ENCODE measurements at regions not wholly inside any gene's neighbourhood (a gene's known extent, or its start where the extent isn't known, plus 50 kb on each side); places are given as distances from the start of the nearest gene placed in this dataset.

- no peak for DNase-seq
These were observed 516.3 kb upstream of the NOVA1 start for GRCh38 chr14:27114180-27114579.

DNA sequence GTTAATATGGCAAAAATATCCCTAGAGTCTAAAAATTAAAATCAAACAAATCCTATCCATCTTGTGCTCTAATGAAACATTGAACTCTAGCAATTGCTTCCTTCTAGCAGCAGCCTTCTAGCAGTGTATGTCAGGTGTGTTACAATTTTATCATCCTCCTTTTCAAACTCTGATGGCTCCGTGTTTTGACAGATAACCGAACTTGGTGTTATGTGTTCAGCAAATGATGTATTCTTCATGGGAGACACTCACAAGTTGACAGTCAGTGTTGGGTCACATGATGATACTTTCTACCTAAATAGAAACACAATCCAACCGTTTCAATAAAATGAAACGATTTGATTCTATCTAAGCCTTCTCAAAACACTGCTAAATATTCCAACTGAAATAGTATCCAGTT lies 525.3 kb upstream of the NOVA1 start:
- no peak for DNase-seq

DNA sequence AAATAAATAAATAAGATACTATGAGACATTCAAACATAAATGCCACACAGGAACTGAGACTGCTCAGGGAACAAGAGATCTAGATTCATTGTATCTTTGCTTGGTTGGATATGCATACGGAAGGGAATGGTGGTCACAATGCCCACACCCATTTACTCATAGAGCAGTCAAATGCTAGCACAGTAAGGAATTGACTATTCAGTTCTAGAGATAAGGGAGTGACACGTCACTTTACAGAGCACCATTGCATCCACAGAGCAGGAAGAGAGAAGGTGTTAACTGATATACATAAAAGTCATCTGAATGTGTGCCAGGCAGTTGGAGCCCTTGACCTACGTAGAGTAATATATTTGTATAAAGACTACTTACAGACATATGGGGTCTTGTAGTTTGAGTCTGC lies 530.0 kb upstream of the NOVA1 start:
- no peak for DNase-seq

- no peak for DNase-seq
These were observed 536.4 kb upstream of the NOVA1 start for GRCh38 chr14:27134200-27134599.

GRCh38 chr14:27145170-27145569 lies 547.3 kb upstream of the NOVA1 start:
- DNase-seq: no peak

- DNase-seq: no peak
These were observed 550.3 kb upstream of the NOVA1 start for GRCh38 chr14:27148143-27148542.

- no peak for DNase-seq
These were observed 566.3 kb upstream of the NOVA1 start for GRCh38 chr14:27164139-27164538.

DNA sequence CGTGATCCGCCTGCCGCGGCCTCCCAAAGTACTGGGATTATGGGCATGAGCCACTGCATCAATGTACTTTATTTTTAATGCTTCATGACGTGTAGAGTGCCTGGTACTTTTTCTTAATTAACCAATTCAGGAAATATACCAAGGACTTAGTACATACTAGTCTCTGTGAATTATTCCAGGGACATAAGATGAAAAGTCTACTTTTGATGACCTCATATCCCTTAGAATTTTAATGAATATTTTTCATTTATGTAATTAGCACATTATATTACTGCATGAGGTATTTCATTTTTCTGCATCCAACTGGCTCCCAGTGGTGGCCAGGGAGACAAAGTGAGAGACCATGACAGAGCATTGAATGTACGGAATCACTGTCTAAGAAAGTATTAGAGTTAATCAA lies 577.7 kb upstream of the NOVA1 start:
- no peak for DNase-seq

- no peak for DNase-seq
These were observed 583.5 kb upstream of the NOVA1 start for GRCh38 chr14:27181333-27181732.

GRCh38 chr14:27184427-27184826 lies 586.6 kb upstream of the NOVA1 start:
- DNase-seq: peak in 1 of 2 experiments; percentile 12

GRCh38 chr14:27186048-27186447 lies 588.2 kb upstream of the NOVA1 start:
- DNase-seq: no peak

GRCh38 chr14:27187136-27187535 lies 589.3 kb upstream of the NOVA1 start:
- DNase-seq: no peak

DNA sequence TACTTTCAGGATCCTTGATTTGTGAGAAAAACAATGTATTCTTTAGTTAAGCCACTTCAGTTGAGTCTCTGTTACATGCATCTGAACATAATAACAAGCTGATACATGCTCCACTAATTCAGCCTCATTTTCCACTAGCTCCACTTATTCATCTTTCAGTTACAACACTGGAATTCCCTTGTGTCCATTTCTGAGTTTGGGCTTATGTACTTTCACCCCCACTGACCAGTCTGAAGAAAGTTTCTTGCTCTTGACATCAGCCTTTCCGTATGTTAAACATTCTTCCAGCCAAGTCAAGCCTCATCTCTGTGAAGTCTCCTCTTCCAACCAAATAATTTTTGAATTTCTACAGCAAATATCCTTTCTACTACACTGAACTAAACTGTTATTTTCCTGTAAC lies 592.5 kb upstream of the NOVA1 start:
- no peak for DNase-seq

DNA sequence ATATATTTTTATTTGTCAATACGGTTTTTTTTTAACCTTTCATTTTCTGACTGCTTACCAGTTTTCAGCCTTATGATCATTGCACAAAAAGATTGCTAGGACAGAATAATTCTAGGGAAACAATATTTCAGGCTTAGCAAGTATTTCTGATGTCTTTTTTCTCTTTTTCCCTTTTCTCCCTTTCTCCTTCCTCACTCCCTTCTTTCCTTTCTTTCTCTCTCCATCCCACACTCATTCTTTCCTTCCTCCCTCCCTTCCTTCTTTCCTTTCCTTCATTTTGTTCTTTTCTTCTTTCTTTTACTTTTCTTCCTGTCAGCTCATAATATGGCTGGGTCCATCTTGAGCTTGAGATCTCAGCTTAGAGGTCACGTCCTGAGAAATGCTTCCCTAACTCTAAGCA lies 601.4 kb upstream of the NOVA1 start:
- DNase-seq: no peak

DNA sequence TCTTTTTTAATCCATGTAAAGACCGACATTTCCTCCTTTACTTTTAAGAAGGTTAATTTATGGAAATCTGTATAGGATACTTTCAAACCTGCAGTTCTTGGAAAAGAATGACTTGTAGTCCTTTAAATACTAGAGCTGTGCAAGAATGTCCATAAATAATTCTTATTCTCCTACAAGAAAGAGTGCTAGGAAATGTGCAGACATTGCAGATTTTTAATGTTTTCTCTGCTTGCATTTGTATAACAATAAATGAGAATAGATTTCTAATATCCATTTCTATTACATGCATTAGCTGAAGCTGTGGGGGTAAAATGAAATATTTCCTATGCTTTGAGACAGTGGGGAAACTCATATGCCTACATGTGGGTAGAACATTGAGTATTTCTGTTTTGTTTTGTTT lies 607.2 kb upstream of the NOVA1 start:
- DNase-seq: no peak

GRCh38 chr14:27211741-27212140 lies 613.9 kb upstream of the NOVA1 start:
- no peak for DNase-seq

- DNase-seq: no peak
These were observed 624.8 kb upstream of the NOVA1 start for GRCh38 chr14:27222671-27223070.

GRCh38 chr14:27223906-27224305 lies 626.1 kb upstream of the NOVA1 start:
- no peak for DNase-seq

DNA sequence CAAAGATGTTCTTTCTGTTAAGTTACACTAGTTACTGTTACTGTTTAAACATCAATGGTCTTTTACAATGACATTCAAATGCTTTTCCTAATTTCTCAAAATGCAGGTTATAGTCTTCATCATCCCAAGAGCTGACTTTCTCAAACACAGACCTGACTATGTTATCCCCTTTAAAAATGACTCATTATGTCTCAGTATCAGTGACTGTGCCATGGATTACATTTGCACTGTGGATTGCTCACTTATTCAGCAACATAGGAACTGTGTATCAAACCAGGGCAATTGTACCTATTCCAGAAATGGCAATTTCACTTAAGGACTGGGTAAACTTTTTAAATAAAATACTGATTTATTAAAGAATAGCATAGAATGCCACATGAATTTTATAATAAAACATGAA lies 630.2 kb upstream of the NOVA1 start:
- no peak for DNase-seq

DNA sequence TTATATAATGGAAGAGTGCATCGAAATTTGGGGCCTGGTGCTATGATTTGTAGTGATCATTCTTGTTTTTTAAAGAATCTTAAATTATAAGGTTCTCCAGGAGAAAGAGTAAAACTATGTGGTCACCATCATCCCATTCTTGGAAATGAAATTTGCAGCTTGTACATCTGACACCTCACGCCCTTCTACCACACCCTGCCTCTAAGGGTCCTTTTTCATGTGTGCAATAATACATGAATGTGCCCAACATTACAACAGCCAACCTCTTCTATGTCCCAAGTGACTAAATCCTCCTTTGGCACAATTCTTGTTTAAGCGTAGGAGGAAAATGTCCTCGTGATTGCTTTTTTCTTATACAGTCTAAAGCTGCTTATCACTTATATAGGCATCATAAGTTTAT lies 636.5 kb upstream of the NOVA1 start:
- no peak for DNase-seq

DNA sequence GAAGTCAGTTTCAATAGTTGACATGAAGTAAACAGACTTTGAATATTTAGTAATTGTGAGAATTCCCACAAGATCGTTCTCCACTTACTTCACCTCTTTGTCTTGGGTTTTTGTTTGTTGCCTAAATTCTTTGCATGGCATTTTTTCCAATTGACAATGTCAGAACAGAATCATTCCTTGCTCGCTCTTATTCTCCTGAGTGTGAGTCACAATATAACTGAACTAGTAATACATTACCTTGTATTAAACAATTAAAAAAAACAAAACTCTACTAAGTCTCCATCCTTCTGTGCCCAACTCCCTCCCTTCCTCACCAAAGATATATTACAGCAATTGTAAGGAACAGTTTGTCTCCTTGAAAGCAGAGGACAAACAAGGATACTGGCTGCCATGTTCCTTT lies 638.8 kb upstream of the NOVA1 start:
- DNase-seq: no peak

- no peak for DNase-seq
These were observed 645.0 kb upstream of the NOVA1 start for GRCh38 chr14:27242874-27243273.

DNA sequence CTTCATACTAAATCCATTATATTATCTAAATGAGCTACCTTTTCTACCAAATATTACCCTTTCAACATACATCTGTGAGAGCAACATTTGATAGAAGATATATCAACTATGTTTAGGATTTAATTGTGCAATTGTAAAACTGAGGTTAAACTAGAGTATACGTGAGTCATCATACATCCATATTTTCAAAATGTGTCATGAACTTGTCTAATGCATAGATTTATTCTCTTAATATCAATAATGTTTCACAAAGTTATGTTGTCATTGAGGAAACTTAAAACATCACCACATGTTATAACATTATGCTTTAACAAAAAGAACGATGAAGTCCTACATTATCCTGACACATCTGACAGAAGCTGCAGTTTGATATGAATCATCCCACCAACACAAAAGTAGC lies 645.5 kb upstream of the NOVA1 start:
- no peak for DNase-seq

DNA sequence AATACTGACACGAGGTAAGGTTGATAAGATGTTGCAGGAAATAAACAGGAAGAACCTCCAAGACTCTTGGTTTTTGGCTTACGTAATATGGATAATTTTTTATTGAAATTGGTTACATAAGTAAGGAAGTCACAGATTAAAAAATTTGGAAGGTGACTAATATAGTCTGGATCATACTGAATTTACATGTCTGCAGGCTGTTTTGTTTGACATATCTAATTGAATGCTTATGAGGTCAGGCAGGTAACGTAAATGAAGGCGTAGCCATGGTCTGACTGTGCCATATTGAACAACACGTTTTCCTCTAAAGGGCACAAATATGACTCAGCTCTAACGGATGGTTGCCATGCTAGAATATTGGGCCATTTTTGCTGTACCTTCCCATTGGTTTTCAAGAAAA lies 648.1 kb upstream of the NOVA1 start:
- DNase-seq: no peak

GRCh38 chr14:27253966-27254365 lies 656.1 kb upstream of the NOVA1 start:
- DNase-seq: no peak

- DNase-seq: no peak
These were observed 659.0 kb upstream of the NOVA1 start for GRCh38 chr14:27256805-27257204.
